Osteoblast (primary cell): ENCODE measurements at regions not wholly inside any gene's neighbourhood (a gene's known extent, or its start where the extent isn't known, plus 50 kb on each side); places are given as distances from the start of the nearest gene placed in this dataset.

Experiments
- DNase-seq: peaks from one replicate; pipeline ENCODE4 v3.0.0; 2011; ENCODE audit warnings: low spot score, mixed read lengths; ENCODE audit not compliant: insufficient read length; ENCODE audit errors: missing footprints
- H2AFZ ChIP-seq: 2 replicates; pipeline ENCODE4 v1.6.0; 2011; ENCODE audit warnings: mild to moderate bottlenecking, low read length
- H3K27ac ChIP-seq: 2 replicates; pipeline ENCODE4 v1.5.1; 2011; ENCODE audit warnings: mild to moderate bottlenecking, low read depth, low read length, moderate library complexity
- H3K27me3 ChIP-seq: 2 replicates; pipeline ENCODE4 v1.6.0; 2012; ENCODE audit warnings: mild to moderate bottlenecking, control low read depth, inconsistent platforms, low read length, moderate library complexity; ENCODE audit not compliant: insufficient read depth
- H3K36me3 ChIP-seq: 2 replicates; pipeline ENCODE4 v1.5.1; 2011; ENCODE audit warnings: mild to moderate bottlenecking, low read length, control low read depth, moderate library complexity; ENCODE audit not compliant: insufficient read depth
- H3K4me1 ChIP-seq: 2 replicates; pipeline ENCODE4 v1.5.1; 2011; ENCODE audit warnings: mild to moderate bottlenecking, low read length, control low read depth, moderate library complexity; ENCODE audit not compliant: insufficient read depth
- H3K4me2 ChIP-seq: 2 replicates; pipeline ENCODE4 v1.6.0; 2011; ENCODE audit warnings: mild to moderate bottlenecking, low read length; ENCODE audit not compliant: insufficient read depth
- H3K4me3 ChIP-seq: fragments of 200-600 bp; sonication (generic); 3 replicates; pipeline ENCODE4 v1.5.1; 2012; ENCODE audit warnings: mild to moderate bottlenecking, low read length, inconsistent platforms; ENCODE audit not compliant: insufficient read depth
- H3K79me2 ChIP-seq: 2 replicates; pipeline ENCODE4 v1.6.0; 2012; ENCODE audit warnings: mild to moderate bottlenecking, low read length, control low read depth, inconsistent platforms; ENCODE audit not compliant: insufficient read depth
- H3K9me3 ChIP-seq: 2 replicates; pipeline ENCODE4 v1.5.1; 2011; ENCODE audit warnings: low read depth, low read length, control low read depth
- H4K20me1 ChIP-seq: 2 replicates; pipeline ENCODE4 v1.6.0; 2012; ENCODE audit warnings: mild to moderate bottlenecking, low read length, control low read depth; ENCODE audit not compliant: insufficient read depth
- TF ChIP-seq, protein P1 (sequence below): IDR thresholded peaks from 2 replicates; pipeline ENCODE4 v1.5.1; 2011; ENCODE audit warnings: mild to moderate bottlenecking, low read depth, low read length, moderate library complexity; ENCODE audit errors: extremely low read depth

DNA sequence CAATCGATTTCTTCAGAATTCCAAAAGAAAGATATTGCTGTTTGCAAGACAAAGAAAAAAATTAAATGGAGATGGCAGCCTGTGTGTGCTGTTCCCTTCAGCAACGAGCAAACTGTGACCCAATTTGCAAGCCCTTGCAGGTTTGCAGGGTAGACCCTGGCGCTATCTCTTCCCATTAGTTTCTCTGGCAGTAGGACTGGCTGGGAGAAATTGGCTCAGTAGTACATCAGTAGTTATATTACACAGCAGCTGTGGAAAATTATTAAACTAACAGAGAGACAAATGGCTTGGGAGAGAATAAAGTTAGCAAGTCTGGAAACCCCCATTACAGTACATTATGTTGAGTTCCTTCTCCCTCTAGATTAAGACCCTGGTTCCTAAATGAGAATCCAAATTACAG lies 116.4 kb upstream of the ITGB1 start:
- H3K4me2 ChIP-seq = peak overlapping the region; percentile 64
- DNase-seq = no peak
- H3K36me3 ChIP-seq = no peaks in the 10 kb centered on the region
- peaks cover 4% of the 10 kb centered on the region for H3K27me3 ChIP-seq
- TF ChIP-seq, protein P1, sequence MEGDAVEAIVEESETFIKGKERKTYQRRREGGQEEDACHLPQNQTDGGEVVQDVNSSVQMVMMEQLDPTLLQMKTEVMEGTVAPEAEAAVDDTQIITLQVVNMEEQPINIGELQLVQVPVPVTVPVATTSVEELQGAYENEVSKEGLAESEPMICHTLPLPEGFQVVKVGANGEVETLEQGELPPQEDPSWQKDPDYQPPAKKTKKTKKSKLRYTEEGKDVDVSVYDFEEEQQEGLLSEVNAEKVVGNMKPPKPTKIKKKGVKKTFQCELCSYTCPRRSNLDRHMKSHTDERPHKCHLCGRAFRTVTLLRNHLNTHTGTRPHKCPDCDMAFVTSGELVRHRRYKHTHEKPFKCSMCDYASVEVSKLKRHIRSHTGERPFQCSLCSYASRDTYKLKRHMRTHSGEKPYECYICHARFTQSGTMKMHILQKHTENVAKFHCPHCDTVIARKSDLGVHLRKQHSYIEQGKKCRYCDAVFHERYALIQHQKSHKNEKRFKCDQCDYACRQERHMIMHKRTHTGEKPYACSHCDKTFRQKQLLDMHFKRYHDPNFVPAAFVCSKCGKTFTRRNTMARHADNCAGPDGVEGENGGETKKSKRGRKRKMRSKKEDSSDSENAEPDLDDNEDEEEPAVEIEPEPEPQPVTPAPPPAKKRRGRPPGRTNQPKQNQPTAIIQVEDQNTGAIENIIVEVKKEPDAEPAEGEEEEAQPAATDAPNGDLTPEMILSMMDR = no peak
- peak overlapping the region; percentile 45 for H3K27ac ChIP-seq
- H2AFZ ChIP-seq = peak overlapping the region; percentile 56
- peaks cover 12% of the 10 kb centered on the region for H3K4me1 ChIP-seq
- H3K9me3 ChIP-seq = no peaks in the 10 kb centered on the region
- H3K4me3 ChIP-seq = peak overlapping the region; percentile 38
- H4K20me1 ChIP-seq = no peaks in the 10 kb centered on the region
- no peaks in the 10 kb centered on the region for H3K79me2 ChIP-seq

DNA sequence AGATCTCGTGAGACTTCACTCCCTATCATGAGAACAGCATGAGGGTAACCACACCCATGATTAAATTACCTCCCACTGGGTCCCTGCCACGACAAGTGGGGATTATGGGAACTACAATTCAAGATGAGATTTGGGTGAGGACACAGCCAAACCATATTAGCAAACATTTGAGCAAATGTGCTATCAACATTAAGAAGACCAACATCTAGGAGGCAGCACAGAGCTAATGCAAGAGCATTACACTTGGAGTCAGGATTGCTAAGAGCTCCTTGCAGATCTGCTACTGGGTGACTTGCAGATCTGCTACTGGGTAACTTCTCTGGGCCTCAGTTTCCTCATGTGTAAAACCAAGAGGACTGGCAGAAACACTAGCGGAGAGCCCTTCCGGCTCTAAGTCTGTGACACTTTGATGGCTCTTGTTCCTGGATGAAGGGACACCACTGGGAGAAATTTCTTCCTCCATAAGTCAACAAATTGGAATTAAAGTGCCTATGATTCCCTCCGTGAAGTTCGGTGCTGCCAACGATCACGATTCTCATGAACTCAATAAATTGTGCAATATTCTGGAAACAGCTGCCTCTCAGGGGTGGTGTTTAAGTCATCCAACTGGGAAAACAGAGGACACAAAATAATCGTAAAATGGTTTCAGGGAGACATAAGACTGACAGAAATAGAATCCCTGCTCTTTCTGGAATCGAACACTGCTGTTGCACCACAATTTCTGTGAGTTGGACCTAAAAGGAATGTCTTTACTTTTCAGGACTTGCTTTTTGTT lies 115.8 kb upstream of the ITGB1 start:
- Histone ChIP-seq H3K79me2 (no peaks in the 10 kb centered on the region), H2AFZ (peak overlapping the region; percentile 56), H3K4me2 (peak overlapping the region; percentile 64), H3K9me3 (no peaks in the 10 kb centered on the region), H3K27ac (peak overlapping the region; percentile 45), H3K36me3 (no peaks in the 10 kb centered on the region), H3K4me3 (peak overlapping the region; percentile 38), H3K4me1 (peaks cover 12% of the 10 kb centered on the region), H3K27me3 (peaks cover 4% of the 10 kb centered on the region), H4K20me1 (no peaks in the 10 kb centered on the region)
- peak; percentile 59 for DNase-seq
- TF ChIP-seq, protein P1 = peak; percentile 40

DNA sequence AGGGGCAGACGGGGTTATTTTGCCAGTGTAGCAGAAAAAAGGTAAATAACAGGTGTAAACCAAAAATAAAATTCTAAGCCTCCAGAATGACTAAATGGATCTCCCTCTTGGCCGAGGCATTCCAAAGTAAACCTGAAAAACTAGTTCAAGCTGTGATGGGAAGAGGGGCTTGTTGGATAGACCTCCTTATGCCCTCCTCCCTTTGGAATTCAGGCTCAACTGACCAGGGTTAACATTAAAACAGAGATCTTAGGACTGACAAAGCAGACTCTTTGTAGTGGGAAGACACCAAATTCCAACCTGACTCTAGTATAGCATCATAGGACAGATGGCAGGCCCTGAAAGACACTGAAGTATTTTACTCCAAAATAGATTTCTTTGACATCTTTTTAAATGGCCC lies 113.8 kb upstream of the ITGB1 start:
- no peaks in the 10 kb centered on the region for H3K27me3 ChIP-seq
- H2AFZ ChIP-seq = no peak overlapping the region
- peaks cover 23% of the 10 kb centered on the region for H3K4me1 ChIP-seq
- no peaks in the 10 kb centered on the region for H3K9me3 ChIP-seq
- DNase-seq = no peak
- H4K20me1 ChIP-seq = no peaks in the 10 kb centered on the region
- H3K36me3 ChIP-seq = no peaks in the 10 kb centered on the region
- TF ChIP-seq, protein P1 = no peak
- H3K79me2 ChIP-seq = no peaks in the 10 kb centered on the region
- H3K27ac ChIP-seq = no peak overlapping the region
- no peak overlapping the region for H3K4me3 ChIP-seq
- H3K4me2 ChIP-seq = no peak overlapping the region

DNA sequence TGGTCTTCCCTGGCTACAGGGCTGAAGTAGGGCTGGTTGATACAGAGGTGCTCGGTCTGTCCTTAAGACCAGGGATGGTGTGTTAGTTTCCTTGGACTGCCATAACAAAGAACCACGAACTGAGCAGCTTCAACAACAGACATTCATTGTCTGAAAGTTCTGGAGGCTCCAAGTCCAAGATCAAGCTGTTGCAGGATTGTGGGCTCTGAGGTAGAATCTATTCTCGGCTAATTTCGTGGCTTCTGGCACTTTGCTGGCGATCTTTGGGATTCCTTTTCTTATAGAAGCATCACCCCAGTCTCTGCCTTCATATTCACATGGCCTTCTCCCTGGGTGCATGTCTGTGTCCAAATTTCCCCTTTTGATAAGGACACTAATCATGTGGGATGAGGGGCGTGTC lies 112.1 kb upstream of the ITGB1 start:
- TF ChIP-seq, protein P1 = no peak
- no peak for DNase-seq
- Histone ChIP-seq H3K36me3 (no peaks in the 10 kb centered on the region), H2AFZ (no peak overlapping the region), H3K4me1 (peaks cover 29% of the 10 kb centered on the region), H3K27ac (no peak overlapping the region), H4K20me1 (no peaks in the 10 kb centered on the region), H3K27me3 (no peaks in the 10 kb centered on the region), H3K4me2 (no peak overlapping the region), H3K4me3 (no peak overlapping the region), H3K79me2 (no peaks in the 10 kb centered on the region), H3K9me3 (no peaks in the 10 kb centered on the region)
